ENCODE measurements at regions not wholly inside any gene's neighbourhood (a gene's known extent, or its start where the extent isn't known, plus 50 kb on each side); places are given as distances from the start of the nearest gene placed in this dataset.
"Not testable (repeated sequence)": the region's sequence is repeated elsewhere in the genome, so short reads cannot be mapped to it uniquely, and the experiment has no call there.

DNA sequence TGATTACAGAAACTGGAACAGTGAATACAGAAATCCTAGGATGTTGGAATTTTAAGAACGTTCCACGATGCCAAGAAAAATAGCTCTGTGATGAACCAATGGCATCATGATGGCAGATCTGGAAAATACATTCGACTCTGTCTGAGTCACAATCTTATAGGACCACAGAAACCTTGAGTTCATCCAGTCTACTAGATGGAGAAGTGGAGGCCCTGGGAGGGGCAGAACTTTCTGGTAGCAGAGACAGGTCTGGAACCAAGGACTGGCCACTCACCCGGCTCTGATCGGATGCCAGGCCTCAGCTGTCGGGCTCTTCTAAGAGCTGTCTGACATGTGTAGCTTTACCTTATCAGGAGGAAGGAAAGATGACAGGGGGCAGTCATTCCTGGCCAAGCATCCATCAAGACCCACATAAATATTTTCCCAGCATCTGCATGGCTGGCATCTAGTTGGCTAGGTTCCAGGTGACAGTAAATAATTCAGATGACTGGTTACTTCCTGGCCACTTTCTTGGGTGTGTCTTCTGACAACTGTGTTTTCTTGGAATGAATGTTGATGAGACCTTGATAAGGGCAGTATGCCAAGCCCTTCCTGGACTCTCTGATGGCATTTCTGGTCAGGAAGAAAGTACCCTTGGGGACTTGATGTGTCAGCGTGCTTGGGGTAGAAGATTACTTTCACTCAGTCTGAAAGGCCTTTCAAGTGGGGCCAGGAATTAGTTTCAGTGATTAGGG lies 72.6 kb upstream of the TRABD2B start:
- ATAC-seq (no peak), DNase-seq (no peak)
- Histone ChIP-seq H3K27me3 (ENCODE audit: insufficient read depth in 3 of 3, low read length in 2 of 3) (no peaks in the 10 kb centered on the region), H3K4me3 (no peak overlapping the region), H3K9me3 (no peaks in the 10 kb centered on the region), H3K36me3 (ENCODE audit: insufficient read depth in 1 of 2, low read depth in 1 of 2) (no peaks in the 10 kb centered on the region), H3K27ac (no peak overlapping the region), H3K4me1 (no peaks in the 10 kb centered on the region)
- TF ChIP-seq, protein P1, sequence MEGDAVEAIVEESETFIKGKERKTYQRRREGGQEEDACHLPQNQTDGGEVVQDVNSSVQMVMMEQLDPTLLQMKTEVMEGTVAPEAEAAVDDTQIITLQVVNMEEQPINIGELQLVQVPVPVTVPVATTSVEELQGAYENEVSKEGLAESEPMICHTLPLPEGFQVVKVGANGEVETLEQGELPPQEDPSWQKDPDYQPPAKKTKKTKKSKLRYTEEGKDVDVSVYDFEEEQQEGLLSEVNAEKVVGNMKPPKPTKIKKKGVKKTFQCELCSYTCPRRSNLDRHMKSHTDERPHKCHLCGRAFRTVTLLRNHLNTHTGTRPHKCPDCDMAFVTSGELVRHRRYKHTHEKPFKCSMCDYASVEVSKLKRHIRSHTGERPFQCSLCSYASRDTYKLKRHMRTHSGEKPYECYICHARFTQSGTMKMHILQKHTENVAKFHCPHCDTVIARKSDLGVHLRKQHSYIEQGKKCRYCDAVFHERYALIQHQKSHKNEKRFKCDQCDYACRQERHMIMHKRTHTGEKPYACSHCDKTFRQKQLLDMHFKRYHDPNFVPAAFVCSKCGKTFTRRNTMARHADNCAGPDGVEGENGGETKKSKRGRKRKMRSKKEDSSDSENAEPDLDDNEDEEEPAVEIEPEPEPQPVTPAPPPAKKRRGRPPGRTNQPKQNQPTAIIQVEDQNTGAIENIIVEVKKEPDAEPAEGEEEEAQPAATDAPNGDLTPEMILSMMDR (IDR thresholded peaks at IDR 0.05): no peak
- 45 to 53% (median 48%) methylated on average over 7 of the region's 7 CpGs for WGBS, 3 donors
- intact Hi-C loops (cut with DNase I): no loop called here

DNA sequence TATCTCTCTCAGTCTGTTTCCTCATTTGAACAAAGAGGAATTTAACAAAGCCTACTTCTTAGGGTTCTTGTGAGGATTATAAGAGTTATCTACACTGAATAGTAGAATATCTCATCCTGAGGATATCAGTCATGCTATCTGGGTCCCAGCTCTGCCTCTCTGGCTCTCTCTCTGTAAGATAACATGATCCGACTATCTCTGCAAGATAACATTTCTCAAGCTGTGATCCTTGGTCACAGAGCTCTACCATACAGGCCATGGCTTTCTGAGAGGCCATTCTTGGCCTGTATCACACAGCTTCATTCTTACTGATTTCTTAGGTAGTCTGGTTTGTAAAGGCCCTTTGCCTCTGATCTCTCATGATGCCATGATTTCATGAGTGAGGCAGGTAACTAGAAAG lies 71.0 kb upstream of the TRABD2B start:
- DNase-seq: no peak
- Histone ChIP-seq H3K27me3 (ENCODE audit: insufficient read depth in 3 of 3, low read length in 2 of 3) (no peaks in the 10 kb centered on the region), H3K27ac (no peak overlapping the region), H3K4me1 (no peaks in the 10 kb centered on the region), H3K36me3 (ENCODE audit: insufficient read depth in 1 of 2, low read depth in 1 of 2) (no peaks in the 10 kb centered on the region), H3K4me3 (no peak overlapping the region), H3K9me3 (no peaks in the 10 kb centered on the region)
- 84 to 100% (median 93%) methylated on average over 1 of the region's 1 CpG for WGBS, 3 donors
- intact Hi-C loops (cut with DNase I): no loop called here
- ATAC-seq: no peak
- TF ChIP-seq, protein P1 (IDR thresholded peaks at IDR 0.05): no peak

- DNase-seq (no peak), ATAC-seq (no peak)
- TF ChIP-seq, protein P1 (IDR thresholded peaks at IDR 0.05): no peak
- 43 to 54% (median 47%) methylated on average over 4 of the region's 4 CpGs for WGBS, 3 donors
- H3K36me3 ChIP-seq (ENCODE audit: insufficient read depth in 1 of 2, low read depth in 1 of 2): no peaks in the 10 kb centered on the region
- no peaks in the 10 kb centered on the region for H3K27me3 ChIP-seq (ENCODE audit: insufficient read depth in 3 of 3, low read length in 2 of 3)
- no peak overlapping the region for H3K27ac ChIP-seq
- intact Hi-C loops (cut with DNase I): no loop called here
- H3K9me3 ChIP-seq: no peaks in the 10 kb centered on the region
- no peaks in the 10 kb centered on the region for H3K4me1 ChIP-seq
- no peak overlapping the region for H3K4me3 ChIP-seq
Observed at GRCh38 chr1:48066936-48067335, 69.8 kb upstream of the TRABD2B start.

DNA sequence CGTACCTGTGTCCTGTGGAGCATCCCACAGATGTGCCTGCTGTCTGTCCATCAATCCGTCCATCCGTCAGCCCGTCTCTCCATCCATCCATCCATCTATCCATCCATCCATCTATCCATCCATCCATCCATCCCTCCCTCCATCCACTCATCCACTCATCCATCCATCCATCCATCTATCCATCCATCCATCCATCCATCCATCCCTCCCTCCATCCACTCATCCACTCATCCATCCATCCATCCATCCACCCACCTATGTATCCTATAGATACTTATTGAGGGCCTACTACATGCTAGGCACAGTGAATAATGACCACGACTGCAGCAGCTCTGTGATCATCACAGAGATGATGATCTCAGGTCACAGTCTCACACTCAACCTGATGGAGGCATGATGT lies 67.5 kb upstream of the TRABD2B start:
- H3K36me3 ChIP-seq (ENCODE audit: insufficient read depth in 1 of 2, low read depth in 1 of 2); H3K9me3 ChIP-seq; H3K4me3 ChIP-seq; DNase-seq; H3K27ac ChIP-seq; ATAC-seq; H3K4me1 ChIP-seq; H3K27me3 ChIP-seq (ENCODE audit: insufficient read depth in 3 of 3, low read length in 2 of 3); intact Hi-C loops (cut with DNase I): not testable (repeated sequence)
- WGBS, 3 donors: 87 to 92% (median 88%) methylated on average over 5 of the region's 5 CpGs

- Histone ChIP-seq H3K4me1 (no peaks in the 10 kb centered on the region), H3K4me3 (no peak overlapping the region), H3K9me3 (no peaks in the 10 kb centered on the region), H3K27me3 (ENCODE audit: insufficient read depth in 3 of 3, low read length in 2 of 3) (no peaks in the 10 kb centered on the region), H3K36me3 (ENCODE audit: insufficient read depth in 1 of 2, low read depth in 1 of 2) (no peaks in the 10 kb centered on the region), H3K27ac (no peak overlapping the region)
- WGBS, 3 donors: 34 to 42% (median 36%) methylated on average over 1 of the region's 1 CpG
- DNase-seq (no peak), ATAC-seq (no peak)
- intact Hi-C loops (cut with DNase I): no loop called here
- TF ChIP-seq, protein P1 (IDR thresholded peaks at IDR 0.05): no peak
Observed at GRCh38 chr1:48062353-48062752, 65.2 kb upstream of the TRABD2B start.

Measured in psoas muscle (tissue), 7 donors.